HCT116 (cell line): ENCODE measurements at regions not wholly inside any gene's neighbourhood (a gene's known extent, or its start where the extent isn't known, plus 50 kb on each side); places are given as distances from the start of the nearest gene placed in this dataset.

ENCODE experiments used
- ATAC-seq: fragments of 200-7000 bp; cut with Tn5 transposase; 2 replicates; pipeline ENCODE4 v1.9.1; 2020; ENCODE audit warnings: mild to moderate bottlenecking, moderate library complexity
- BruUV-seq: library from RNA; stranded (reverse); fragments of 400-500 nt; replicated peaks from 2 replicates; lab custom pipeline; 2021; lab: Mats Ljungman, UMichigan
- CTCF ChIA-PET: fragments of 300-600 bp; sonication (Branson Sonifier 250); formaldehyde crosslinking; loops from one replicate; lab custom pipeline; 2021; ENCODE audit warnings: antibody characterized with exemption; lab: Charles Lee
- POLR2A ChIA-PET: fragments of 300-600, 350-600 bp; sonication (Branson Sonifier 250); formaldehyde crosslinking; loops from one replicate; lab custom pipeline; 2021; ENCODE audit warnings: antibody characterized with exemption; lab: Charles Lee
- RAD21 ChIA-PET, 2 experiments: fragments of 300-600 bp; sonication (Branson Sonifier 250); formaldehyde crosslinking; loops; one replicate each; lab custom pipeline; 2023; ENCODE audit warnings: low total read pairs in 2 of 2; ENCODE audit not compliant: uncharacterized antibody in 2 of 2, unreplicated experiment in 2 of 2, low non-redundant PET in 1 of 2; lab: Charles Lee
- DNase-seq: peaks from one replicate; pipeline ENCODE4 v3.0.0-alpha.2; 2010; ENCODE audit warnings: low read depth, low spot score
- H2AFZ ChIP-seq: fragments of 200-600 bp; shearing (Covaris generic), sonication (generic); 2 replicates; pipeline ENCODE4 v1.6.1; 2017; ENCODE audit warnings: low read depth, mixed run types, mixed read lengths, antibody characterized with exemption, low read length; ENCODE audit not compliant: poor library complexity, severe bottlenecking
- H3K27ac ChIP-seq: 2 replicates; pipeline ENCODE4 v1.5.1; 2012; ENCODE audit warnings: low read depth, low read length
- H3K27me3 ChIP-seq: fragments of 200-600 bp; sonication (generic); 2 replicates; pipeline ENCODE4 v1.6.1; 2016; ENCODE audit warnings: mixed run types, low read length, mixed read lengths; ENCODE audit not compliant: insufficient read depth
- H3K36me3 ChIP-seq, 2 experiments: fragments of 200-500 bp in 1 of 2; fragments of 200-600 bp in 1 of 2; sonication (Bioruptor generic) in 1 of 2; sonication (generic) in 1 of 2; 2 replicates each; pipeline versions ENCODE4 v1.5.1 to v1.6.1; 2014 to 2016; ENCODE audit warnings: low read length in 2 of 2, inconsistent platforms in 1 of 2, mixed read lengths in 1 of 2, mixed run types in 1 of 2; ENCODE audit not compliant: insufficient read depth in 2 of 2, control insufficient read depth in 1 of 2
- H3K4me1 ChIP-seq, 2 experiments: fragments of 200-600 bp in 1 of 2; sonication (generic) in 1 of 2; 2 replicates each; pipeline versions ENCODE4 v1.5.1 to v1.6.1; 2012 to 2017; ENCODE audit warnings: low read length in 2 of 2, inconsistent platforms in 1 of 2, mild to moderate bottlenecking in 1 of 2, mixed read lengths in 1 of 2, mixed run types in 1 of 2, moderate library complexity in 1 of 2; ENCODE audit not compliant: insufficient read depth in 2 of 2, control insufficient read depth in 1 of 2
- H3K4me2 ChIP-seq: fragments of 200-600 bp; sonication (generic); 2 replicates; pipeline ENCODE4 v1.6.1; 2017; ENCODE audit warnings: mixed run types, low read length, mixed read lengths
- H3K4me3 ChIP-seq, 2 experiments: fragments of 200-600 bp in 1 of 2; sonication (generic) in 1 of 2; replicated peaks in 1 of 2; 2 replicates each; pipeline ENCODE4 v1.5.1; 2011 to 2016; ENCODE audit warnings: low read length in 2 of 2, control low read depth in 1 of 2, low read depth in 1 of 2, mild to moderate bottlenecking in 1 of 2, mixed read lengths in 1 of 2, mixed run types in 1 of 2
- H3K79me2 ChIP-seq: fragments of 200-600 bp; sonication (generic); 2 replicates; pipeline ENCODE4 v1.6.1; 2017; ENCODE audit warnings: mild to moderate bottlenecking, mixed run types, low read length, moderate library complexity, mixed read lengths; ENCODE audit not compliant: insufficient read depth
- H3K9ac ChIP-seq: fragments of 200-600 bp; sonication (generic); 2 replicates; pipeline ENCODE4 v1.6.1; 2016; ENCODE audit warnings: low read length, mixed read lengths
- H3K9me2 ChIP-seq: fragments of 200-600 bp; sonication (generic), shearing (Covaris generic); 2 replicates; pipeline ENCODE4 v1.6.1; 2017; ENCODE audit warnings: mixed run types, mild to moderate bottlenecking, moderate library complexity; ENCODE audit not compliant: insufficient read depth
- H3K9me3 ChIP-seq, 2 experiments: fragments of 200-500 bp in 1 of 2; fragments of 200-600 bp in 1 of 2; sonication (Bioruptor generic) in 1 of 2; sonication (generic) in 1 of 2; 2 replicates each; pipeline ENCODE4 v1.6.1; 2014 to 2017; ENCODE audit warnings: low read length in 2 of 2, mixed read lengths in 2 of 2, inconsistent platforms in 1 of 2, low read depth in 1 of 2, mild to moderate bottlenecking in 1 of 2, mixed run types in 1 of 2, moderate library complexity in 1 of 2; ENCODE audit not compliant: control insufficient read depth in 1 of 2, insufficient read depth in 1 of 2
- H4K20me1 ChIP-seq: fragments of 200-600 bp; sonication (generic), shearing (Covaris generic); 2 replicates; pipeline ENCODE4 v1.6.1; 2017; ENCODE audit warnings: mixed run types, mild to moderate bottlenecking, moderate library complexity; ENCODE audit not compliant: insufficient read depth
- ATF3 ChIP-seq: IDR thresholded peaks from 2 replicates; pipeline ENCODE4 v1.6.1; 2012
- CTCF ChIP-seq, 3 experiments: fragments of 200-600 bp in 1 of 3; sonication (generic) in 1 of 3; IDR thresholded peaks in 2 of 3; conservative IDR thresholded peaks in 1 of 3; 2 replicates each; pipeline ENCODE4 v1.5.1; 2012 to 2017; ENCODE audit warnings: low read depth in 2 of 3, low read length in 2 of 3, antibody characterized with exemption in 1 of 3, borderline replicate concordance in 1 of 3, control low read depth in 1 of 3, mild to moderate bottlenecking in 1 of 3, mixed read lengths in 1 of 3, mixed run types in 1 of 3, moderate library complexity in 1 of 3; ENCODE audit not compliant: insufficient read depth in 1 of 3
- EZH2phosphoT487 ChIP-seq: fragments of 200-600 bp; IDR thresholded peaks from 2 replicates; pipeline ENCODE4 v1.6.1; 2018; ENCODE audit warnings: antibody characterized with exemption, borderline replicate concordance
- FOSL1 ChIP-seq: IDR thresholded peaks from 2 replicates; pipeline ENCODE4 v1.6.1; 2012; ENCODE audit warnings: low read depth
- JUND ChIP-seq: IDR thresholded peaks from 2 replicates; pipeline ENCODE4 v1.6.1; 2012
- POLR2A ChIP-seq: IDR thresholded peaks from 2 replicates; pipeline ENCODE4 v1.7.0; 2011; ENCODE audit warnings: borderline replicate concordance; ENCODE audit not compliant: insufficient read depth, insufficient read length; ENCODE audit errors: extremely low read depth
- RAD21 ChIP-seq: IDR thresholded peaks from 2 replicates; pipeline ENCODE4 v1.6.1; 2012; ENCODE audit warnings: low read depth, mild to moderate bottlenecking
- SRF ChIP-seq: IDR thresholded peaks from 2 replicates; pipeline ENCODE4 v1.6.1; 2012; ENCODE audit warnings: low read depth
- TCF7L2 ChIP-seq: IDR thresholded peaks from 2 replicates; pipeline ENCODE4 v1.7.0; 2011; ENCODE audit warnings: borderline replicate concordance, inconsistent platforms; ENCODE audit not compliant: insufficient read depth, insufficient read length; ENCODE audit errors: extremely low read depth
- YY1 ChIP-seq: IDR thresholded peaks from 2 replicates; pipeline ENCODE4 v1.6.1; 2011; ENCODE audit warnings: low read length, low read depth, moderate library complexity, mild to moderate bottlenecking; ENCODE audit not compliant: insufficient replicate concordance; ENCODE audit errors: extremely low read depth
- ZBTB33 ChIP-seq: IDR thresholded peaks from 2 replicates; pipeline ENCODE4 v1.6.1; 2011; ENCODE audit warnings: mild to moderate bottlenecking, low read length, moderate library complexity; ENCODE audit not compliant: insufficient replicate concordance; ENCODE audit errors: extremely low read depth
- ZFX ChIP-seq: fragments of 450-650 bp; IDR thresholded peaks from 2 replicates; pipeline ENCODE4 v1.6.1; 2017
- intact Hi-C: fragments of 100-400 bp; cut with micrococcal nuclease; formaldehyde crosslinking; loops from 2 replicates; pipeline ENCODE4 v1.10.0; 2022

GRCh38 chr7:125257617-125258016 lies 328.0 kb upstream of the POT1 start (continued):
- TF ChIP-seq ZBTB33 (no peak), POLR2A (no peak), TCF7L2 (no peak), JUND (no peak), RAD21 (no peak), ATF3 (no peak), EZH2phosphoT487 (no peak), ZFX (no peak), CTCF (IDR thresholded peaks at IDR 0.05 in 2 of 3, conservative IDR thresholded peaks at IDR 0.05 in 1 of 3; ENCODE audit: borderline replicate concordance in 1 of 3, insufficient read depth in 1 of 3, low read depth in 2 of 3, low read length in 2 of 3) (no peak)

- Histone ChIP-seq H3K4me1 (no peaks in the 10 kb centered on the region), H3K27ac (no peak overlapping the region), H2AFZ (no peak overlapping the region), H3K27me3 (no peaks in the 10 kb centered on the region), H3K79me2 (no peaks in the 10 kb centered on the region), H3K36me3 (no peaks in the 10 kb centered on the region), H3K9me2 (no peaks in the 10 kb centered on the region), H4K20me1 (no peaks in the 10 kb centered on the region; the same call in 1 of the 2 replicates), H3K9ac (no peak overlapping the region), H3K9me3 (no peaks in the 10 kb centered on the region), H3K4me3 (no peak overlapping the region), H3K4me2 (no peak overlapping the region)
- ATAC-seq, result no peak
- TF ChIP-seq FOSL1 (no peak), RAD21 (no peak), YY1 (no peak), POLR2A (no peak), SRF (no peak), ZFX (no peak)
- DNase-seq, result no peak
- CTCF ChIA-PET, result no interaction called here
- POLR2A ChIA-PET, result no interaction called here
- intact Hi-C loops, result no loop called here
- no TSS peak for BruUV-seq
- RAD21 ChIA-PET, result no interaction called here
Measured at GRCh38 chr7:125256446-125256845, 326.8 kb upstream of the POT1 start.
